Neural cell (in vitro differentiated cells): ENCODE measurements at regions not wholly inside any gene's neighbourhood (a gene's known extent, or its start where the extent isn't known, plus 50 kb on each side); places are given as distances from the start of the nearest gene placed in this dataset.

Source experiments
- H2AFZ ChIP-seq: fragments of 200-600, 300-800 bp; sonication (generic), shearing (Covaris generic); 2 replicates; pipeline ENCODE4 v1.6.0; 2014; ENCODE audit warnings: low read depth, mild to moderate bottlenecking, antibody characterized with exemption, low read length, moderate library complexity
- H3F3A ChIP-seq: fragments of 200-600 bp; shearing (Covaris generic); 2 replicates; pipeline ENCODE4 v1.6.1; 2016; ENCODE audit warnings: mild to moderate bottlenecking, moderate library complexity, mixed read lengths, antibody characterized with exemption, low read length; ENCODE audit not compliant: insufficient read depth, poor library complexity, severe bottlenecking
- H3K27ac ChIP-seq: fragments of 200-600, 300-800 bp; sonication (generic), shearing (Covaris generic); 2 replicates; pipeline ENCODE4 v1.5.1; 2014; ENCODE audit warnings: mild to moderate bottlenecking, low read length, moderate library complexity
- H3K27me3 ChIP-seq: fragments of 300-800, 200-600 bp; sonication (generic), shearing (Covaris generic); 2 replicates; pipeline ENCODE4 v1.6.0; 2014; ENCODE audit warnings: mild to moderate bottlenecking, low read depth, low read length, moderate library complexity; ENCODE audit not compliant: insufficient read depth
- H3K36me3 ChIP-seq: fragments of 300-800, 200-600 bp; sonication (generic), shearing (Covaris generic); 2 replicates; pipeline ENCODE4 v1.5.1; 2014; ENCODE audit warnings: mild to moderate bottlenecking, antibody characterized with exemption, low read length, moderate library complexity; ENCODE audit not compliant: insufficient read depth
- H3K4me2 ChIP-seq: fragments of 300-800, 200-600 bp; sonication (generic), shearing (Covaris generic); 2 replicates; pipeline ENCODE4 v1.6.0; 2014; ENCODE audit warnings: mild to moderate bottlenecking, low read length
- H3K4me3 ChIP-seq: fragments of 300-800, 200-600 bp; sonication (generic), shearing (Covaris generic); 2 replicates; pipeline ENCODE4 v1.5.1; 2014; ENCODE audit warnings: mild to moderate bottlenecking, low read length, moderate library complexity
- H3K79me2 ChIP-seq: fragments of 200-600 bp; shearing (Covaris generic); replicated peaks from 2 replicates; pipeline ENCODE4 v1.6.0; 2014; ENCODE audit warnings: mild to moderate bottlenecking, low read length, moderate library complexity; ENCODE audit not compliant: insufficient read depth
- H3K9ac ChIP-seq: fragments of 300-800, 200-600 bp; sonication (generic), shearing (Covaris generic); 2 replicates; pipeline ENCODE4 v1.6.1; 2016; ENCODE audit warnings: mild to moderate bottlenecking, low read length, mixed read lengths
- H3K9me2 ChIP-seq: fragments of 200-600 bp; shearing (Covaris generic); 2 replicates; pipeline ENCODE4 v1.6.1; 2016; ENCODE audit warnings: mild to moderate bottlenecking, low read length, mixed read lengths; ENCODE audit not compliant: insufficient read depth
- H3K9me3 ChIP-seq: fragments of 200-600, 300-800 bp; sonication (generic), shearing (Covaris generic); 2 replicates; pipeline ENCODE4 v1.6.1; 2016; ENCODE audit warnings: mild to moderate bottlenecking, mixed run types, low read length, moderate library complexity, mixed read lengths
- H4K20me1 ChIP-seq: fragments of 200-600 bp; shearing (Covaris generic); 2 replicates; pipeline ENCODE4 v1.6.1; 2016; ENCODE audit warnings: mild to moderate bottlenecking, mixed run types; ENCODE audit not compliant: insufficient read depth
- CTCF ChIP-seq: fragments of 450-650 bp; IDR thresholded peaks from 2 replicates; pipeline ENCODE4 v1.5.1; 2014; ENCODE audit warnings: antibody characterized with exemption, mild to moderate bottlenecking, moderate library complexity; ENCODE audit not compliant: poor library complexity, severe bottlenecking
- EP300 ChIP-seq: fragments of 450-650 bp; conservative IDR thresholded peaks from 2 replicates; pipeline ENCODE4 v1.6.1; 2014; ENCODE audit warnings: antibody characterized with exemption, mild to moderate bottlenecking, moderate library complexity; ENCODE audit not compliant: poor library complexity, severe bottlenecking
- EZH2 ChIP-seq: fragments of 200-600, 300-800 bp; shearing (Covaris generic), sonication (generic); IDR thresholded peaks from 2 replicates; pipeline ENCODE4 v1.6.1; 2014; ENCODE audit warnings: antibody characterized with exemption, low read length, borderline replicate concordance, mild to moderate bottlenecking; ENCODE audit not compliant: insufficient read depth, poor library complexity, severe bottlenecking
- MXI1 ChIP-seq: fragments of 450-650 bp; conservative IDR thresholded peaks from 2 replicates; pipeline ENCODE4 v1.6.1; 2014; ENCODE audit warnings: antibody characterized with exemption, mild to moderate bottlenecking; ENCODE audit not compliant: poor library complexity, severe bottlenecking
- POLR2AphosphoS5 ChIP-seq: IDR thresholded peaks from 2 replicates; pipeline ENCODE4 v1.6.1; 2012
- RAD21 ChIP-seq: fragments of 450-650 bp; conservative IDR thresholded peaks from 2 replicates; pipeline ENCODE4 v1.6.1; 2014; ENCODE audit warnings: antibody characterized with exemption, mild to moderate bottlenecking, moderate library complexity
- REST ChIP-seq: IDR thresholded peaks from 2 replicates; pipeline ENCODE4 v1.6.1; 2012; ENCODE audit warnings: borderline replicate concordance
- SMC3 ChIP-seq: fragments of 450-650 bp; conservative IDR thresholded peaks from 2 replicates; pipeline ENCODE4 v1.6.1; 2014; ENCODE audit warnings: antibody characterized with exemption, mild to moderate bottlenecking, moderate library complexity; ENCODE audit not compliant: poor library complexity
- TAF1 ChIP-seq: IDR thresholded peaks from 2 replicates; pipeline ENCODE4 v1.6.1; 2012; ENCODE audit warnings: low read depth

GRCh38 chr13:44089452-44089851 is 209.7 kb downstream of the LACC1 start:
- Histone ChIP-seq H3F3A (no peaks in the 10 kb centered on the region), H3K27ac (no peak overlapping the region), H2AFZ (no peak overlapping the region), H3K4me3 (no peak overlapping the region), H3K36me3 (no peaks in the 10 kb centered on the region), H3K9me2 (no peaks in the 10 kb centered on the region), H3K27me3 (no peaks in the 10 kb centered on the region), H3K4me2 (no peak overlapping the region), H3K79me2 (no peaks in the 10 kb centered on the region), H4K20me1 (no peaks in the 10 kb centered on the region), H3K9ac (no peak overlapping the region), H3K9me3 (no peaks in the 10 kb centered on the region)
- TF ChIP-seq EZH2 (no peak), MXI1 (no peak), TAF1 (no peak)

GRCh38 chr13:44092078-44092970 is 212.6 kb downstream of the LACC1 start:
- H3K27ac ChIP-seq = no peak overlapping the region
- no peaks in the 10 kb centered on the region for H3K27me3 ChIP-seq
- no peaks in the 10 kb centered on the region for H3K9me2 ChIP-seq
- no peaks in the 10 kb centered on the region for H4K20me1 ChIP-seq
- H3K4me3 ChIP-seq = no peak overlapping the region
- no peaks in the 10 kb centered on the region for H3K79me2 ChIP-seq
- H3F3A ChIP-seq = no peaks in the 10 kb centered on the region
- no peak overlapping the region for H3K9ac ChIP-seq
- no peak overlapping the region for H2AFZ ChIP-seq
- H3K36me3 ChIP-seq = no peaks in the 10 kb centered on the region
- no peaks in the 10 kb centered on the region for H3K9me3 ChIP-seq
- no peak overlapping the region for H3K4me2 ChIP-seq
- TF ChIP-seq REST = no peak
- no peak for TF ChIP-seq CTCF
- TF ChIP-seq RAD21 = no peak
- no peak for TF ChIP-seq EP300
- TF ChIP-seq EZH2 = no peak
- no peak for TF ChIP-seq TAF1
- TF ChIP-seq SMC3 = no peak
- no peak for TF ChIP-seq MXI1
- TF ChIP-seq POLR2AphosphoS5 = no peak
